NT2/D1 (cell line): ENCODE measurements at regions not wholly inside any gene's neighbourhood (a gene's known extent, or its start where the extent isn't known, plus 50 kb on each side); places are given as distances from the start of the nearest gene placed in this dataset.
"Not testable (repeated sequence)": the region's sequence is repeated elsewhere in the genome, so short reads cannot be mapped to it uniquely, and the experiment has no call there.

Experiments
- SUZ12 ChIP-seq: IDR thresholded peaks from 2 replicates; pipeline ENCODE4 v1.6.1; 2011; ENCODE audit not compliant: insufficient read length, insufficient read depth; ENCODE audit errors: extremely low read depth
- YY1 ChIP-seq: IDR thresholded peaks from 2 replicates; pipeline ENCODE4 v1.6.1; 2011; ENCODE audit not compliant: insufficient read length, insufficient read depth
- ZNF274 ChIP-seq: IDR thresholded peaks from 2 replicates; pipeline ENCODE4 v1.6.1; 2011; ENCODE audit warnings: mild to moderate bottlenecking, low read depth, low read length

DNA sequence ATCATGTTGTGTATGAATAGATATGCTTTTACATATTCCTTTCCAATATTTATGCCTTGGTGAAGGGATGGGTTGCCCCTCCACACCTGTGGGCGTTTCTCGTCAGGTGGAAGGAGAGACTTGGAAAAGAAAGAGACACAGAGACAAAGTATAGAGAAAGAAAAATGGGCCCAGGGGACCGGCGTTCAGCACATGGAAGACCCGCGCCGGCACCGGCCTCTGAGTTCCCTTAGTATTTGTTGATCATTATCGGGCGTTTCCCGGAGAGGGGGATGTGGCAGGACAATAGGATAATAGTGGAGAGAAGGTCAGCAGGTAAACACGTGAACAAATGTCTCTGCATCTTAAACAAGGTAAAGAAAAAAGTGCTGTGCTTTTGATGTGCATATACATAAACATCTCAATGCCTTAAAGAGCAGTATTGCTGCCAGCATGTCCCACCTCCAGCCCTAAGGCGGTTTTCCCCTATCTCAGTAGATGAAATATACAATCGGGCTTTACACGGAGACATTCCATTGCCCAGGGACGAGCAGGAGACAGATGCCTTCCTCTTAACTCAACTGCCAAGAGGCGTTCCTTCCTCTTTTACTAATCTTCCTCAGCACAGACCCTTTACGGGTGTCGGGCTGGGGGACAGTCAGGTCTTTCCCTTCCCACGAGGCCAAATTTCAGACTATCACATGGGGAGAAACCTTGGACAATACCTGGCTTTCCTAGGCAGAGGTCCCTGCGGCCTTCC, 188.5 kb upstream of the F9 start:
- TF ChIP-seq ZNF274, YY1, SUZ12: not testable (repeated sequence)
